Peyer's patch (tissue), 4 donors: ENCODE measurements at regions not wholly inside any gene's neighbourhood (a gene's known extent, or its start where the extent isn't known, plus 50 kb on each side); places are given as distances from the start of the nearest gene placed in this dataset.
"Not testable (repeated sequence)": the region's sequence is repeated elsewhere in the genome, so short reads cannot be mapped to it uniquely, and the experiment has no call there.

Experiments used
- CTCF ChIP-seq, 6 experiments: fragments of 450-650 bp in 4 of 6; fragments of 200-600 bp in 2 of 6; sonication (generic) in 1 of 6; IDR thresholded peaks; one replicate each; pipeline ENCODE4 v1.5.1; 2017 to 2019; ENCODE audit warnings: antibody characterized with exemption in 6 of 6, mild to moderate bottlenecking in 3 of 6, moderate library complexity in 1 of 6
- POLR2A ChIP-seq, 2 donors: fragments of 450-650 bp; IDR thresholded peaks; one replicate each; pipeline ENCODE4 v1.5.1; 2017; ENCODE audit warnings: antibody characterized with exemption in 2 of 2, mild to moderate bottlenecking in 2 of 2, moderate library complexity in 2 of 2

- TF ChIP-seq CTCF, POLR2A (IDR thresholded peaks at IDR 0.05): not testable (repeated sequence)
Measured at GRCh38 chr15:84388638-84389037, 153.1 kb downstream of the GOLGA6L4 start.
